Fibroblast of skin of left biceps (primary cell): ENCODE measurements at regions not wholly inside any gene's neighbourhood (a gene's known extent, or its start where the extent isn't known, plus 50 kb on each side); places are given as distances from the start of the nearest gene placed in this dataset.
A peak's percentile ranks its signal among the peaks of the same experiment; 100 is the strongest.

Experiments
- DNase-seq, 2 experiments: peaks; one replicate each; pipeline ENCODE4 v3.0.0-alpha.2; 2013; ENCODE audit warnings: low read depth in 2 of 2

DNA sequence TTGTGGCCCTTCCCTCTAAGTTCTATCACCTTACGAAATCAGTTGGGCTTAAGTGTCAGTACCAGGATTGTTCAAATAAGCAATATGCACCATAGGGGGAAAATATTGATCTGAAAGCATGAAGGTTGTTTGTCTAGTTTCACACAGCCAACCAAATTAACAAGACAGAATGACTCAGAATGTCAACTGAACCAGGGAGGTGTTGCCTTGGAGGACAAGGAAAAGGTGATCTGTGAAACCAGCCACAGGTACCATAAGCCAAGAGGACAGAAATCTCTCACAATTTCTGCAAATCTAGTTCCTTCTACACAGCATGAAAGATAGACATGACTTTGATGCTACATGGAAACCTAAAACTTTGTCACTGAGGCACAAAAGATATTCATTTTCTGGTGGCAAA, 297.9 kb downstream of the BCL11B start:
- DNase-seq: no peak

- DNase-seq: peak; percentile 59 to 70
Observed at GRCh38 chr14:98976271-98976670, 295.7 kb downstream of the BCL11B start.

GRCh38 chr14:98977451-98977850, 294.5 kb downstream of the BCL11B start:
- no peak for DNase-seq

DNA sequence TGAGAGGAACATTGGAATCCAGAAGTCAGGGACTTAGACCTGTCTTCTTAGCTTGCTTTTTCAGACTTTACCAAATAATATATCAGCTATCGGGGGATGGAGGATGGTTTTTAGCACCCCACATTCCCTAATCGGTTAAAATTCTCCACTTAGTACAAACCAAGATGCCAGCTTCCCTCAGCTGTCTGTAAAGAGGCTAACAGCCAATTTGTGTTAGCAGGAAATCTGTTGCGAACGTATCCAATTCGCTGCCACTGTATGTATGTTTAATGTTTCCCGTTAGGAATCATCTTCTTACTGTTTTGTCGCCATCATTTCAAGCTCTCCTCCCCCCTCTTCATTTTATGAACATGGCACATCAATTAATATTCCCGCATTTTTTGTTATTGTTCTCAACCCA, 289.0 kb downstream of the BCL11B start:
- DNase-seq: no peak

DNA sequence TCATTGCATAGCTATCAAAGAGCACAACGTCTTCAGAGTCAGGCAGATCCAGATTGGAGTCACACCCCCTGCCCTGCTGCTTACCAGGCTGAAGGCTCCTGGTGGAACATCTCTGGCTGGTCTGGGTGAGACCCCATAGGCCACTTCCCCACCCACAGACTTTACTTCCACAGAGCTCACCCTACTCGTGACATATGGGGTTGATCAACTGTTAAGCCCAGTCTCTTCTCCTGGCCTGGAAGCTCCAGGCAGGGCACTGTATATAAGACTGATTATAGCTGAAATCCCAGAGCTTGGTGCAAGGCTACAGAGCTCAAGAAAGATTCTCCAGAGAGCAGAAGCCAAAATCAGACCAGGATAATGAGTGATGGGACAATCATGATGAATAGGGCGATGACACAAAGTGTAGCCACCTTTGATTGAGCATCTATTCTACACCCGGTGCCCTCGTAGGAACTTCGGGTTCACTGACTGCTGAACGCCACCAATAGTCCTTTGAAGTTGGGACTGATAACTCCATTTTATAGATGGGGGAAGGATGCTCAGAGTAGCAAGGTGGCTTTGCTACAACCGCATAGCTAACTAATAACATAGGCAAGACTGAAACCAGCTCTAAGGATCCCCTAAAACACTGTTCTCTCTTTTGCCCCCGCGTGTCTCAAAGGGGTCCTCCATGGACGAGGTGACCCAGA, 287.8 kb downstream of the BCL11B start:
- no peak for DNase-seq

DNA sequence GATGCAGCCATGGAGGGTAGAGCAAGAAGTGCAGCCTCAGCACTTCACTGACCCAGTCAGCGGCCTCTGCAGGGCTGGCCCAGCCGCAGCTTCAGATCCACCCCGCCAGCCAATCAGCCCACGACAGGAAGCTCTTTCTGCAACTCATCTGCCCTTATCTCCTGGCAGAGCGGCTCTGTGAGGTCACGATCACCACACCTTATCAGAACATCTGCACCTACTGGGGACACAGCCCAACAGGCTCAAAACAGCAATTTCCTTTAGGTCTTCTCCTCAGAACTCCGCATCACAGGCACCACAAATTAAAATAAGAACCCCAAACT, 287.3 kb downstream of the BCL11B start:
- no peak for DNase-seq

DNA sequence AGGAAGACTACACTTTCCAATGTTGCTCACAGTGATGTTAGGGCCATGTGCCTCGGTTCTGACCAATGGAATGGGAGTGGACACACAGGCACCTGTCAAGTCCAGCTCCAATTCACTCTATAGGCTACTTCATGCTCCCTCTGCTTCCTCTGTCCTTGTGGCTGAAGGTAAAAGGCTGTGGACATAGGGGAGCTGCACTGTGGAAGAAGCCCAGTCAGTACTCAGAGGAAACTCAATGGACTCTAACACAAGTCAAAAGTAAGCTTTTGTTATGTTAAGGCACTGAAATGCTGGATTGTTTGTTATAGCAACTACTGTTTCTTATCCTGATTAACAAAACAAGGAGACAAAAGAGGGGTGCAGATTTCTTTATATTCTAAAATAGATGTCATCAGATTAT, 278.2 kb downstream of the BCL11B start:
- no peak for DNase-seq

DNA sequence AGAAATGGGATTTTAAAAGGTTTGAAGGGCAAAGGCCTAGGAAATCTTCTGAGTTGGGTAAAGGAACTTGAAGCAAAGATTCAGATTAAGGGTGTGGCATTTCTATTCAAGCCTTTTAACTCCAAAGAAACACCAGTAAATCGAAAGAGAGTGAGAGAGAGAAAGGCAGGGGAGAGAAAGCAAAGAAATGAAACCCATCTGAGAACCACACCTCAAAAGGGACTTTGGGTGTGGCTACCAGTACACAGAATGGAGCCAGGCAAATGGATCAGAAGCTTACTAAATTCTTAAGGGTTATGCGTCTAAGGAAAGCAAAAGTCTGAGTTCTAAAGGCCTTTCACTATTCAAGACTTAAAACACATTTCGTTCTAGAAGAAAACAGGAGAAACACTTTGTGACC, 277.4 kb downstream of the BCL11B start:
- DNase-seq: no peak

- DNase-seq: no peak
Observed at GRCh38 chr14:98997526-98998205, 274.3 kb downstream of the BCL11B start.

- no peak for DNase-seq
Observed at GRCh38 chr14:98999345-98999744, 272.7 kb downstream of the BCL11B start.

DNA sequence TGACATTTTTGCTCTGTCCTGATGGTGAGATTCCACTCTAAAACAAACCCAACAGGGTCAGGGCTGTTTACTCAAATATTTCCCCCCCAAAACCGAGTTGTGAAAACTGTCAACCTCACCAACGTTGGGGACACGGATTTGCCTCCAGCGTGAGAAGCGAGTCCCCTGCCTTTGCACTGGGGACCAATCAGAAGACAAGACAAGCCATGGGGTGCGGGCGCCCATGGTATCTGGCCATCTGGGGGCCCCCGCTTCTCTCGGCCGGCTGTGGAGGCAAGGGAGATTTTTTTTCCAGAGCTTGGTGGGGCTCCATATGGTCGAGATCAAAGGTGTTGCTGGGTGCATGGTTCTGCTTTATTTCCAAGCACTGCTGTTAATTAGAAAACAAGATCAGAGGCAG, 272.1 kb downstream of the BCL11B start:
- no peak for DNase-seq

- no peak for DNase-seq
Observed at GRCh38 chr14:99001241-99001640, 270.8 kb downstream of the BCL11B start.

- DNase-seq: no peak
Observed at GRCh38 chr14:99003646-99004045, 268.4 kb downstream of the BCL11B start.

- DNase-seq: no peak
Observed at GRCh38 chr14:99004112-99004511, 267.9 kb downstream of the BCL11B start.

DNA sequence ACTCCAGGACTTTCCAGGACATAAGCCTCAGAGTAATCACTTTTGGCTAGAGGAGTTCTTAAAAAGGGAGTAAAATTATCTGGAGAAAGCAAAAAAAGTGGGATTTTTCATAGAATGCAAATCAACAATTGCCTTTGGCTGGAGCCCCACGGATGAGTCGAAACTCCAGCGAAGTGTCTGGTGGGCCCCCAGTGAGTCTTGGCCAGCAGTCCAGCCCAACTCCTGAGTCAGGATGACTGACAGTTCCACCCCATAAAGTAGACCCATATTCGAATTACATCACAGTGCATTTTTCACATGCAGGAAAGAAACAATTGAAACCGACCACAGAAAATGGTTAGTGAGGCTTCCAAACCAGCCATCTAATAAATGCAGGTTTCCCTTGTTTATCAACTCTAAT, 265.7 kb downstream of the BCL11B start:
- peak; percentile 25 to 31 for DNase-seq

GRCh38 chr14:99007795-99008194, 264.2 kb downstream of the BCL11B start:
- no peak for DNase-seq

DNA sequence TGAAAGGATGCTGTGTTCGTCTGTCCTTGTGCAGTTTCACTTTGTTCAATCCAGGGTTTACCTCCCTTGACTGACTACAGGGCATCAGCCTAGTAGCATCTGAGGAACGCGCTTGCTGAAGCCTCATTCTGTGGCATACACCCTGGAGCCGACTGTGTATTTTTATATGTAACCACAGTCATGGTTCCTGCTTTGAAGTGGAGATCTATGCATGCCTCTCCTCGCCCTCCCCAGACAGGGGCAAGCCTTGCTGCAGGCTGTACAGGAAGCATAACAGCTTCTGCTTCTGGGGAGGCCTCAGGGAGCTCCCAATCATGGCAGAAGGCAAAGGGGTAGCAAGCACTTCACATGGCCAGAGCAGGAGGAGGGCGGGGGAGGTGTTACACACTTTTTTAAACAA, 262.1 kb downstream of the BCL11B start:
- no peak for DNase-seq

GRCh38 chr14:99011385-99011784, 260.6 kb downstream of the BCL11B start:
- no peak for DNase-seq

GRCh38 chr14:99012703-99013102, 259.3 kb downstream of the BCL11B start:
- DNase-seq: no peak

- DNase-seq: no peak
Observed at GRCh38 chr14:99015833-99016232, 256.2 kb downstream of the BCL11B start.

DNA sequence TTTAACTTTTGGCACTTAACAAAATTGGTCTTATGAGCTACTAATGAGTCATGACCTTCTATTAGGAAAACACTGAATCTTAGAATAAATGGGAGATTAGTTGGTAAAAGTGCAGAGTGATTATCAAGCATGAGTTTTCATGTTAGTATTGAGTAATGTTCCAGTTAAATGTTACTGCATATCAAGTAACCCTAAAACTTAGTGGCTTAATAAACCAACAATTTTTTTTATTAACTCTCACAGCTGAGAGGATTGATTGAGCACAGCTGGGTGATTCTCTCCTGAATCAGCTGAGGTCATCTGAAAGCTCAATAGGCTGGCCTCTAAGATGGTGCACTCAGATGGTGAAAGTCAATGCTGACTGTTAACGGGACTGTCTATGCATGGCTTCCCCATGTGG, 248.6 kb downstream of the BCL11B start:
- DNase-seq: no peak

DNA sequence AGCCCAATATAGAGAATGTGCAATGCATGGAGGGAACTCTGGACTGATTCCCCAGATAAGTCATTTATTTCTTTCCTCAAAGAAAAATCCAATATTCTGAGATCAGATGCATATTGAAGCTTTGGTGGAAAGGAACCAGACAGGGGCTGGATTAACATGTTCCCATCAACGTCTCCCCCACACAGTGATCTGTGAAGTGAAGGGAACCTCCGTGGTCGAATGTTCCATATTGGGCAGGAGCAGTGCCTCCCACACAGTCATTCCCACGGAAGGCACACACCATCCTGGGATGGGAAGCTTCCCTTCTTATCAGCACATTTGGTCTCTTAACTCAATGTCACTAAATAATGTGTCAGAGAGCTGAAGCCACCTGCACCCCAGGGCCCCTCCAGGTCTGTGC, 247.1 kb downstream of the BCL11B start:
- DNase-seq: no peak

DNA sequence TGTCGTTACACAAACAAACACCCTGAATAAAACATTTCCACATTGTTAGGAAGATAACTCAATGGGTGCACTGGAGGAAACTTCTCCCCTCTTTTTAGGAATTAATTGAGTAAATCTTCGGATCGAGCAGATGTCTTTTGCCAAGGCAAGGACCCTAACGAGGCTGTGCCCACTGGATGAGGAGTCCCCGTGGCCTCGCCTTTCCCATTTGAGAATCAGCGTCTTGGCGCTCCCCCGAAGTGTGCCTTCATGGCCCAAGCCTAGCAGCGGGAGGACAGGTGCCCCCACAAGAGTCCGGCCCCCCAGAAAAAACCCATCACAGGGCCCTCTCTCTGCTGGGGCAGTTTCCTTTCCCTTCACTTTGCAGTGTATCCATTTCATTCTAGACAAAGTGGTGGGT, 246.6 kb downstream of the BCL11B start:
- no peak for DNase-seq

DNA sequence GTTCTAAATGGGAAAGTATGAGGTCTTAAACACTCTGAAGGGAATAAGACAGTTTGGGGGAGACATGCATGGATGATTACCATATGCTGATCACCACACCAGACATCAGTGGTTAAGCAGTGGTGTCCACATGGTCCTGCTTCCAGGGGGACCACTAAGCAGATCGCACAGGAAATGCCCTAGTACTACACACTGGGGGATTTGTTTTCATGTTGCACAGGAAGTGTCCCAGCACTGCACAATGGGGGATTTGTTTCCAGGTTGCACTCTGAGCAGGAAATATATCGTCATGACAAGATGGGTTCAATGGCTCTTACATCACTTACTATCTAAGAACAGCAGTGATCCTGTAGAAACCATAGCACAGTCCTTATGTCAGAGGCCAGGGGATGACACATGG, 245.5 kb downstream of the BCL11B start:
- no peak for DNase-seq
